Osteocyte (in vitro differentiated cells): ENCODE measurements at regions not wholly inside any gene's neighbourhood (a gene's known extent, or its start where the extent isn't known, plus 50 kb on each side); places are given as distances from the start of the nearest gene placed in this dataset.

Source experiments
- DNase-seq: peaks from one replicate; pipeline ENCODE4 v3.0.0; 2021; ENCODE audit warnings: mixed read lengths; ENCODE audit not compliant: unreplicated experiment; ENCODE audit errors: extremely low spot score
- H3K27ac Mint-ChIP-seq: one replicate; pipeline ENCODE4 v1.8.0; 2021; ENCODE audit warnings: mild to moderate bottlenecking, mixed read lengths; ENCODE audit not compliant: unreplicated experiment
- H3K27me3 Mint-ChIP-seq: one replicate; pipeline ENCODE4 v1.8.0; 2021; ENCODE audit warnings: mixed read lengths; ENCODE audit not compliant: unreplicated experiment
- H3K36me3 Mint-ChIP-seq: one replicate; pipeline ENCODE4 v1.8.0; 2021; ENCODE audit warnings: mixed read lengths; ENCODE audit not compliant: unreplicated experiment
- H3K4me1 Mint-ChIP-seq: one replicate; pipeline ENCODE4 v1.8.0; 2021; ENCODE audit warnings: mixed read lengths; ENCODE audit not compliant: unreplicated experiment
- H3K4me3 Mint-ChIP-seq: one replicate; pipeline ENCODE4 v1.8.0; 2021; ENCODE audit warnings: mild to moderate bottlenecking, moderate library complexity, mixed read lengths; ENCODE audit not compliant: unreplicated experiment
- H3K9me3 Mint-ChIP-seq: one replicate; pipeline ENCODE4 v1.8.0; 2021; ENCODE audit warnings: mixed read lengths; ENCODE audit not compliant: unreplicated experiment
- TF ChIP-seq, protein P1 (sequence below): fragments of 200-600 bp; sonication (generic); IDR thresholded peaks from 2 replicates; pipeline ENCODE4 v1.5.0; 2021; ENCODE audit warnings: antibody characterized with exemption, mild to moderate bottlenecking, moderate library complexity

DNA sequence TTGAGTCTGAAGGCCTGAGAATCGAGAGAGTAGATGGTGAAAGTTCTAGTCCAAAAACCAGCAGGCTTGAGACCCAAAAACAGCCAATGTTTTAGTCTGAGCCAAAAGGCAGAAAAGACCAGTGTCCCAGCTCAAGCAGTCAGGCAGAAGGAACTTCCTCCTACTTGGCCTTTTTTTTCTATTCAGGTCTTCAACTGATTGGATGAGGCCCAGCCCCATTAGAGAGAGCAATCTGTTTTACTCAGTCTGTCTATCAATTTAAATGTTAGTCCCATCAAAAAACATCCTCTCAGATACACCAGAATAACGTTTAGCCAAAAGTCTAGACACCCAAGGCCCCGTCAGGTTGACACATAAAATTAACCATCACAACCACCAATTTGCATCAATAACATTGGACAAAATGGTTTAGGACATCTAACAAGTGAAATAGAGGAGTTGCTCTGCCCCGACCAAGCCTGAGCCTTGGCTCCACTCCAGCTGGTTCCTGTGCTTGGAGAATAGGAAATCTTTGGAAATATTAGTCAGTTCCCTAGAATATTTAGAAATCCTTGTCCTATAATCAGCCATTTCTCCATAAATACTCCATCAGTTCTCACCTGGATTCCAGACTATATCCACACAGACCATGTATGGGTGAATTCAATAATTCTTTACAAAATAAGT lies 51.4 kb upstream of the LIPC start:
- peaks cover 5% of the 10 kb centered on the region for H3K9me3 Mint-ChIP-seq
- peaks cover 9% of the 10 kb centered on the region for H3K4me1 Mint-ChIP-seq
- H3K27me3 Mint-ChIP-seq, result no peaks in the 10 kb centered on the region
- H3K27ac Mint-ChIP-seq, result no peak overlapping the region
- DNase-seq, result no peak
- TF ChIP-seq, protein P1, sequence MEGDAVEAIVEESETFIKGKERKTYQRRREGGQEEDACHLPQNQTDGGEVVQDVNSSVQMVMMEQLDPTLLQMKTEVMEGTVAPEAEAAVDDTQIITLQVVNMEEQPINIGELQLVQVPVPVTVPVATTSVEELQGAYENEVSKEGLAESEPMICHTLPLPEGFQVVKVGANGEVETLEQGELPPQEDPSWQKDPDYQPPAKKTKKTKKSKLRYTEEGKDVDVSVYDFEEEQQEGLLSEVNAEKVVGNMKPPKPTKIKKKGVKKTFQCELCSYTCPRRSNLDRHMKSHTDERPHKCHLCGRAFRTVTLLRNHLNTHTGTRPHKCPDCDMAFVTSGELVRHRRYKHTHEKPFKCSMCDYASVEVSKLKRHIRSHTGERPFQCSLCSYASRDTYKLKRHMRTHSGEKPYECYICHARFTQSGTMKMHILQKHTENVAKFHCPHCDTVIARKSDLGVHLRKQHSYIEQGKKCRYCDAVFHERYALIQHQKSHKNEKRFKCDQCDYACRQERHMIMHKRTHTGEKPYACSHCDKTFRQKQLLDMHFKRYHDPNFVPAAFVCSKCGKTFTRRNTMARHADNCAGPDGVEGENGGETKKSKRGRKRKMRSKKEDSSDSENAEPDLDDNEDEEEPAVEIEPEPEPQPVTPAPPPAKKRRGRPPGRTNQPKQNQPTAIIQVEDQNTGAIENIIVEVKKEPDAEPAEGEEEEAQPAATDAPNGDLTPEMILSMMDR, result no peak
- peaks cover 2% of the 10 kb centered on the region for H3K36me3 Mint-ChIP-seq
- no peak overlapping the region for H3K4me3 Mint-ChIP-seq

DNA sequence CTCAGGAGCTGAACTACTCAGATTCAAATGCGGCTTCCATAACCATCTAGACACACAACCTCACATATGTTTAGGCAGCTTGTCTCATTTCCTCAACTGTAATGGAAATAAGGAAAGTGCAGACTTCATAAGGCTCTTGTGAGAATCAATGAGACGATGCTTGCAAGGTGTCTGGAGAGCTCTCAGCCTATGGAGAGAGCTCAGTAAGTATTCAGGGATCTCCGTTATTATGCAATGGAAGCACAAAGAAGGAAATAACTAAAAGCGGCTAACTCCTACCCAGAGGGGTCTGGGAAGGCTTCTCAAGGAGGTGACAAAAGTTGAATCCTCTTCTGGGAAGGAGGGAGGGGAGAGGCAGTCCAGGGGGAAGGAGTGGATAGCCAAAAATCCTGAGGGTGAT lies 50.1 kb upstream of the LIPC start:
- DNase-seq, result no peak
- H3K27ac Mint-ChIP-seq, result no peak overlapping the region
- H3K4me3 Mint-ChIP-seq, result no peak overlapping the region
- TF ChIP-seq, protein P1, result no peak
- H3K4me1 Mint-ChIP-seq, result peaks cover 9% of the 10 kb centered on the region
- no peaks in the 10 kb centered on the region for H3K27me3 Mint-ChIP-seq
- H3K36me3 Mint-ChIP-seq, result peaks cover 2% of the 10 kb centered on the region
- H3K9me3 Mint-ChIP-seq, result peaks cover 5% of the 10 kb centered on the region
